ENCODE measurements at regions not wholly inside any gene's neighbourhood (a gene's known extent, or its start where the extent isn't known, plus 50 kb on each side); places are given as distances from the start of the nearest gene placed in this dataset.

DNA sequence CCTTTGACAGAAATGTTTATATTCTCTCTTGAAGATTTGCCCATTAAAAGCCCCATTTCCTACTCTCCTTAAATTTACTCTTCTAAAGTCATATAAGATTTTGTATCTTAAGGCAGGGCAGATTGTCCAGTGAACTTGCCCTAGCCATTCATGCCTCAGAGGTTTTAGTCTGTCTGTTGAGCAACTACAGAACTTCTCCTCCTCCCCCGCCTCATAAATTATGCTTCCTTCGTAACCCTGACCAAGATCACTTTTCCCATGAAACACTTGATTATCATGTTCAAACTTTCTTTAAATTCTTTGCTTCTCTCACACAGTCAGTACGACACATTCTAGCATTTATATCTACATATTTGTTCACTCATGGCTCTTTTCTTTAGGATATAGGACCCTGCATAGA, 621.3 kb downstream of the ANKRD7 start:
- DNase-seq (ENCODE audit: low read depth, low spot score) (no peak), FAIRE-seq (no peak), ATAC-seq (no peak)
- H4K20me1 ChIP-seq (ENCODE audit: control insufficient read depth, insufficient read depth) = no peaks in the 10 kb centered on the region
- ChIA-PET CTCF (no interaction called here), POLR2A (no interaction called here), RAD21 (ENCODE audit: unreplicated experiment) (no interaction called here), SMC1A (ENCODE audit: uncharacterized antibody, unreplicated experiment) (no interaction called here)
- H3K36me3 ChIP-seq (ENCODE audit: control insufficient read depth in 2 of 2, insufficient read depth in 2 of 2, low read length in 1 of 2) = no peaks in the 10 kb centered on the region
- no peaks in the 10 kb centered on the region for H3K27me3 ChIP-seq (replicated peaks in 1 of 2; ENCODE audit: control insufficient read depth in 2 of 2, insufficient read depth in 2 of 2, low read length in 1 of 2)
- in situ Hi-C loops (cut with MboI) = no loop called here
- WGBS (ENCODE audit: insufficient coverage, insufficient replicate concordance, low lambda C conversion rate, missing lambda C conversion rate) = 46% methylated on average over 3 of the region's 3 CpGs
- H3K79me2 ChIP-seq (ENCODE audit: control insufficient read depth, insufficient read depth, low read length) = no peaks in the 10 kb centered on the region
- no peak overlapping the region for H3K4me2 ChIP-seq (ENCODE audit: control insufficient read depth, insufficient read depth)
- H3K27ac ChIP-seq (ENCODE audit: control insufficient read depth, insufficient read depth) = no peak overlapping the region
- intact Hi-C loops (cut with micrococcal nuclease; ENCODE audit: unreplicated experiment) = no loop called here
- H3K9me3 ChIP-seq (replicated peaks; ENCODE audit: control insufficient read depth, insufficient read depth, low read length) = no peaks in the 10 kb centered on the region
- H3K4me3 ChIP-seq = no peak overlapping the region
- no TSS peak for BruUV-seq (replicated peaks)
- H2AFZ ChIP-seq (ENCODE audit: control insufficient read depth, low read depth, low read length) = no peak overlapping the region
- H3K4me1 ChIP-seq (ENCODE audit: control insufficient read depth, insufficient read depth, low read length) = no peaks in the 10 kb centered on the region
- H3K9ac ChIP-seq (ENCODE audit: control insufficient read depth, insufficient read depth, low read length) = no peak overlapping the region
- TF ChIP-seq GABPA (IDR thresholded peaks at IDR 0.05; ENCODE audit: low read depth) = no peak
- TF ChIP-seq CREB1 (IDR thresholded peaks at IDR 0.05; ENCODE audit: low read depth) = no peak
- TF ChIP-seq MEF2A (IDR thresholded peaks at IDR 0.05; ENCODE audit: insufficient read depth, low read depth, low read length) = no peak
- TF ChIP-seq RAD21 (IDR thresholded peaks at IDR 0.05; ENCODE audit: insufficient read depth, low read depth, low read length) = no peak
- TF ChIP-seq, protein P1, sequence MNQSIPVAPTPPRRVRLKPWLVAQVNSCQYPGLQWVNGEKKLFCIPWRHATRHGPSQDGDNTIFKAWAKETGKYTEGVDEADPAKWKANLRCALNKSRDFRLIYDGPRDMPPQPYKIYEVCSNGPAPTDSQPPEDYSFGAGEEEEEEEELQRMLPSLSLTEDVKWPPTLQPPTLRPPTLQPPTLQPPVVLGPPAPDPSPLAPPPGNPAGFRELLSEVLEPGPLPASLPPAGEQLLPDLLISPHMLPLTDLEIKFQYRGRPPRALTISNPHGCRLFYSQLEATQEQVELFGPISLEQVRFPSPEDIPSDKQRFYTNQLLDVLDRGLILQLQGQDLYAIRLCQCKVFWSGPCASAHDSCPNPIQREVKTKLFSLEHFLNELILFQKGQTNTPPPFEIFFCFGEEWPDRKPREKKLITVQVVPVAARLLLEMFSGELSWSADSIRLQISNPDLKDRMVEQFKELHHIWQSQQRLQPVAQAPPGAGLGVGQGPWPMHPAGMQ (IDR thresholded peaks at IDR 0.05; ENCODE audit: borderline replicate concordance) = no peak

DNA sequence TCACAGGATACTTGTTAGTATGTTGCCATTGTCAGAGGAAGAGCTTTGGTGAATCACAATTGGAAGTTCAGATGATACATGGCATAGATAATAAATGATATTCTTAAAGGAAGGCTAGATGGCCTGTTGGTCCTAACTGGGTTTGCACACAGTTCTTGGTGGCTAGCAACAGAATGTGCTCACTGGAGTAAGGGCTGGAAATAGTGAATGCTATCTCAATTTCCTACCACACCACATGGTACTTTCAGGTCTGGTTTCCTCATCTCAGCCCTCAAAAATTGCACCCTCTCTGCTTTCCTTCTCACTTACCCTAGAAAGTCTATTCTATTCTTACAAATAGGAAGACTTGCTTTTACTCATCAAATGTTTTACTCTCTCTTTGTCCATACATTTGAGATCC, 622.5 kb downstream of the ANKRD7 start:
- FAIRE-seq = no peak
- H4K20me1 ChIP-seq (ENCODE audit: control insufficient read depth, insufficient read depth) = no peaks in the 10 kb centered on the region
- no peaks in the 10 kb centered on the region for H3K27me3 ChIP-seq (replicated peaks in 1 of 2; ENCODE audit: control insufficient read depth in 2 of 2, insufficient read depth in 2 of 2, low read length in 1 of 2)
- no peaks in the 10 kb centered on the region for H3K9me3 ChIP-seq (replicated peaks; ENCODE audit: control insufficient read depth, insufficient read depth, low read length)
- no peak for ATAC-seq
- BruUV-seq (replicated peaks) = no TSS peak
- ChIA-PET CTCF (no interaction called here), POLR2A (no interaction called here), SMC1A (ENCODE audit: uncharacterized antibody, unreplicated experiment) (no interaction called here), RAD21 (ENCODE audit: unreplicated experiment) (no interaction called here)
- intact Hi-C loops (cut with micrococcal nuclease; ENCODE audit: unreplicated experiment) = no loop called here
- H3K4me3 ChIP-seq = no peak overlapping the region
- H2AFZ ChIP-seq (ENCODE audit: control insufficient read depth, low read depth, low read length) = no peak overlapping the region
- H3K27ac ChIP-seq (ENCODE audit: control insufficient read depth, insufficient read depth) = no peak overlapping the region
- H3K9ac ChIP-seq (ENCODE audit: control insufficient read depth, insufficient read depth, low read length) = no peak overlapping the region
- no peaks in the 10 kb centered on the region for H3K79me2 ChIP-seq (ENCODE audit: control insufficient read depth, insufficient read depth, low read length)
- H3K4me2 ChIP-seq (ENCODE audit: control insufficient read depth, insufficient read depth) = no peak overlapping the region
- H3K4me1 ChIP-seq (ENCODE audit: control insufficient read depth, insufficient read depth, low read length) = no peaks in the 10 kb centered on the region
- in situ Hi-C loops (cut with MboI) = no loop called here
- no peaks in the 10 kb centered on the region for H3K36me3 ChIP-seq (ENCODE audit: control insufficient read depth in 2 of 2, insufficient read depth in 2 of 2, low read length in 1 of 2)
- TF ChIP-seq, protein P2, sequence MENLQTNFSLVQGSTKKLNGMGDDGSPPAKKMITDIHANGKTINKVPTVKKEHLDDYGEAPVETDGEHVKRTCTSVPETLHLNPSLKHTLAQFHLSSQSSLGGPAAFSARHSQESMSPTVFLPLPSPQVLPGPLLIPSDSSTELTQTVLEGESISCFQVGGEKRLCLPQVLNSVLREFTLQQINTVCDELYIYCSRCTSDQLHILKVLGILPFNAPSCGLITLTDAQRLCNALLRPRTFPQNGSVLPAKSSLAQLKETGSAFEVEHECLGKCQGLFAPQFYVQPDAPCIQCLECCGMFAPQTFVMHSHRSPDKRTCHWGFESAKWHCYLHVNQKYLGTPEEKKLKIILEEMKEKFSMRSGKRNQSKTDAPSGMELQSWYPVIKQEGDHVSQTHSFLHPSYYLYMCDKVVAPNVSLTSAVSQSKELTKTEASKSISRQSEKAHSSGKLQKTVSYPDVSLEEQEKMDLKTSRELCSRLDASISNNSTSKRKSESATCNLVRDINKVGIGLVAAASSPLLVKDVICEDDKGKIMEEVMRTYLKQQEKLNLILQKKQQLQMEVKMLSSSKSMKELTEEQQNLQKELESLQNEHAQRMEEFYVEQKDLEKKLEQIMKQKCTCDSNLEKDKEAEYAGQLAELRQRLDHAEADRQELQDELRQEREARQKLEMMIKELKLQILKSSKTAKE (IDR thresholded peaks at IDR 0.05; ENCODE audit: low read depth, poor library complexity, severe bottlenecking) = no peak
- TF ChIP-seq SIX5 (IDR thresholded peaks at IDR 0.05; ENCODE audit: low read depth, low read length, severe bottlenecking) = no peak
- no peak for TF ChIP-seq PAX8 (IDR thresholded peaks at IDR 0.05)
- TF ChIP-seq FOS (IDR thresholded peaks at IDR 0.05; ENCODE audit: borderline replicate concordance, extremely low read depth, insufficient read length) = no peak
- no peak for TF ChIP-seq SMARCA5 (IDR thresholded peaks at IDR 0.05)
- TF ChIP-seq TAF1 (IDR thresholded peaks at IDR 0.05; ENCODE audit: borderline replicate concordance, low read depth, low read length) = no peak
- TF ChIP-seq, protein P3, sequence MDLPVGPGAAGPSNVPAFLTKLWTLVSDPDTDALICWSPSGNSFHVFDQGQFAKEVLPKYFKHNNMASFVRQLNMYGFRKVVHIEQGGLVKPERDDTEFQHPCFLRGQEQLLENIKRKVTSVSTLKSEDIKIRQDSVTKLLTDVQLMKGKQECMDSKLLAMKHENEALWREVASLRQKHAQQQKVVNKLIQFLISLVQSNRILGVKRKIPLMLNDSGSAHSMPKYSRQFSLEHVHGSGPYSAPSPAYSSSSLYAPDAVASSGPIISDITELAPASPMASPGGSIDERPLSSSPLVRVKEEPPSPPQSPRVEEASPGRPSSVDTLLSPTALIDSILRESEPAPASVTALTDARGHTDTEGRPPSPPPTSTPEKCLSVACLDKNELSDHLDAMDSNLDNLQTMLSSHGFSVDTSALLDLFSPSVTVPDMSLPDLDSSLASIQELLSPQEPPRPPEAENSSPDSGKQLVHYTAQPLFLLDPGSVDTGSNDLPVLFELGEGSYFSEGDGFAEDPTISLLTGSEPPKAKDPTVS (IDR thresholded peaks at IDR 0.05; ENCODE audit: low read depth, low read length) = no peak
- DNase-seq (ENCODE audit: low read depth, low spot score) = no peak
